Erythroblast (primary cell): ENCODE measurements at regions not wholly inside any gene's neighbourhood (a gene's known extent, or its start where the extent isn't known, plus 50 kb on each side); places are given as distances from the start of the nearest gene placed in this dataset.
"Not testable (repeated sequence)": the region's sequence is repeated elsewhere in the genome, so short reads cannot be mapped to it uniquely, and the experiment has no call there.

ENCODE experiments used
- GATA1 ChIP-seq: IDR thresholded peaks from 2 replicates; pipeline ENCODE4 v1.6.1; 2011; ENCODE audit warnings: low read depth, mild to moderate bottlenecking, control low read depth, low read length, moderate library complexity
- POLR2A ChIP-seq: IDR thresholded peaks from 2 replicates; pipeline ENCODE4 v1.6.1; 2011; ENCODE audit warnings: mild to moderate bottlenecking, low read length

- not testable (repeated sequence) for TF ChIP-seq POLR2A, GATA1
Measured at GRCh38 chr7:35914214-35914613, 113.4 kb downstream of the SEPTIN7 start.
